ENCODE measurements at regions not wholly inside any gene's neighbourhood (a gene's known extent, or its start where the extent isn't known, plus 50 kb on each side); places are given as distances from the start of the nearest gene placed in this dataset.

DNA sequence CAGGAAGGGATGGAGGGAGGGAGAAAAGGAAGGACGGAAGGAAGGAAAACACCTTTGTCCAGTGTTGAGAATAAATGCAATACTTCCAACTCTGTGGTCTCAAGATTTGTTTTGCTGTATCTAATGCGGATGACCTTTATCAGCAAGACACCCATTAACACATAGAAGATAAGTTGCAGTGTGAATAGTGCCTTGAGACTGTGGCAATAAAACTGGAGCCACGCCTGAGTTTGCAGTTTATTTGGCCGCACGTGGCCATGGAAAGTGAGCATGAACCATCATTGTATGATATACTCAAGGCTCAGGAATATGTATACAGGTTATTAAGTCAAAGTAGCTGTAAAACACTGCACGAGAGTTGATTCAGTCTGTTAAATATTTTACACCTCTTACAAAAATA lies 113.6 kb upstream of the EEA1 start:
- no peak for DNase-seq (ENCODE audit: low read depth in 1 of 2, low spot score in 1 of 2)

DNA sequence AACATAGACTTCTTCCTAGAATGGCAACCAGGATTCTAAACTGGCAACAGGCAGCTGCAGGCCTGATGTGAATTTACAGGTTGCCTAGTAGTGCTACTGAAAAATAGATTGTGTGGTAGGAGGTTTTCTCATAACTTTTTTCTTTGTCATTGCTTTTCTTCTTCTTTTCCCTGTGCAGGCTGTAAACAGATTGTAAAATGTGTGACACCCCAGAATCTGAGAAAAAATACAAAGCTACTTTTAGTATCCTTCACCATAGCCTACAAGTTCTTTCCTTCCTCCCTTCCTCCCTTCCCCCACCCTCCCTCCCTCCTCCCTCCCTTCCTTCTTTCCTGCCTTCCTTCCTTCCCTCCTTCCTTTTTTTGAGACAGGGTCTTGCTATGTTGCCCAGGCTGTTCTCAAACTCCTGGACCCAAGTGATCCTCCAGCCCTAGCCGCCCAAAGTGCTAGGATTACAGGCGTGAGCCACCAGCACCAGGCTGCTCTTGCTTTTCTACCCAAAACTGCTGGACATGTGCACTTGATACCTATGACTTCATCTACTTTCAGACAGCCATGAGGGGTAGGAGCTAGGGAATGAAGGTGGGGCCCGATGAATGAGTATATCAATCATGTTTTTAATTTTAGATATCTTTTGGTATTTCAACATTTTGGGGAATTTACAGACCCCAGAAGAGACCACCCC lies 114.2 kb upstream of the EEA1 start:
- no peak for DNase-seq (ENCODE audit: low read depth in 1 of 2, low spot score in 1 of 2)

DNA sequence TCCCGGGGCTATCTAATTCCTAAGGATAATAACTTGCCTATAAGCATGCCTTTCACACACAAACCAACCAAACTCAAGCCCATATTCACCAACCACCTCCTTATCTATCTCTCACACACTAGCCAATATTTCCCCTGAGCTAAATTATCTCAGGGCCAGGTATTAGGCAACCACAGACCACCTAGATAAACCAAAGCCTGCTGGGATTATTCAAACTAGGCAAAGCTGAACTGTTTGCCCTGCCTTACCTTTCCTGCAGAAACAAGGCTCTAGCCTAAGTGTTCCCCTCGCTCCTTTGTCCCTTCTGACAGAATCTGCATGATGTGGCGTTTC lies 114.7 kb upstream of the EEA1 start:
- DNase-seq (ENCODE audit: low read depth in 1 of 2, low spot score in 1 of 2): no peak

DNA sequence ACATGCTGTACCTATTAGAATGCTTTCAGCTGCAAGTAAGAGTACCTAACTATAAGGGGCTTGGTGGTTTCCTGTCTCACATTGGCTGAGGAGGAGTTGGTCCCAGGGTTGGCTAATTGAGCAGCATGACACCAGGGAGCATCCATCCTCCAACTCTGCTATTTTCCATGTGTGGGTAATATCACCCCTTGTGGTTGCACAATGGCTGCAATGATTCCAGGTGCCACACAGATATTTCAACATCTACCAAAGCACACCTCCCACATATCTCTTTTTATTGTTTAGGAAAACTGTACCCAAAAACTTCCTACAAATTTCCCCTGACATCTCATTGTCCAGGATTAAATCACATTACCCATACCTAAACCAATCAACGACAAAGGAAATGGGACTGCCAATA lies 118.0 kb upstream of the EEA1 start:
- DNase-seq (ENCODE audit: low read depth in 1 of 2, low spot score in 1 of 2): no peak

DNA sequence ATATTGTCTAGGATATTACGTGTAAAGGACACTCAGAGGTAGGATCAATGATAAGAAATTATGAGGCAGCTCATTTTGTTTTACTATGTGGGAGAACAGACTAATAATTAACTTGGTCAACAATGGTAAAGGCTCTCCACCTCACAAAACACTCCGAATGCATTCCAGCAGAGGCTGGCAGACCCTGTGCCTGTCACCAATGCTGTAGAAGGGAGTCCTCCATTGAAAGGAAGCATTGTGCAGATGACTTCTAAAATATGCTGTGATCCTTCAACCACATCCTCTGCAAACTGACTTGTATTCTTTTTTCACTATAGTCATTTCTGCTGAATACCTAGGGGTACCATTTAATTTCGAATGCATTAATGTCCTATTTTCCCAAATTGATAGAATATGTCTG lies 119.6 kb upstream of the EEA1 start:
- no peak for DNase-seq (ENCODE audit: low read depth in 1 of 2, low spot score in 1 of 2)

DNA sequence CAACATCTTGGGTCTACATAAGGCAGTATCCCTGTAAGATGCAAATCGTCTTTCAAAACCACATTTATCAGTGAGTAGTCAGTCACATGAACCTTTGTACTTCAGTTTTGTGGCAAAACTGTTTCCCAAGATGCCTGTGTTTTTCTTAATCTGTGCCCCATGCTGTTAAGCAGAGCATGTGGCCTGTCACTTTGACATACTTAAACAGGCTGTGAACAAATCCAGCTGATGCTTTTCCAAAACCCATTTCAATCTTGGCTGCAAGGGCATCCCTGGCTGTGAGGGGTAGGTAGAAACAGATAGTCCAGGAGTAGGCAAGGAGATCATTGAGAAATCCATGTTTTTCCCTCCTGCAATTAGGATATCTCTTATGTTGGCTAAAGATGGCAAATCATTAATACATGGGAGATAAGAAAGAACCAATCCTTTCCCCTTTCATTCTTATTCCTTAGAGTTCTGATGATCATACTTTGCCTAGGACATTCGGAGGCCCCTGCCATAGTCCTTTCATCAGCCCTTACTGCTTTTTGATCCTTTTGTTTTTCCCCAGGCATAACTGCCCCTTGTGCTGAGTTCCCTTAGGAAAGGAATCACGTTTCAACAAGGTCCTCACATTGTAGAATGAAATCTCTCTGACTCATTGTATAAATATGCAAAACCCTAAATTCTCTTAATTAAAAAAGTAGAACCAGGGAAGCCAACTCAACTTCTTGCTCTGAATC lies 121.1 kb upstream of the EEA1 start:
- no peak for DNase-seq (ENCODE audit: low read depth in 1 of 2, low spot score in 1 of 2)

DNA sequence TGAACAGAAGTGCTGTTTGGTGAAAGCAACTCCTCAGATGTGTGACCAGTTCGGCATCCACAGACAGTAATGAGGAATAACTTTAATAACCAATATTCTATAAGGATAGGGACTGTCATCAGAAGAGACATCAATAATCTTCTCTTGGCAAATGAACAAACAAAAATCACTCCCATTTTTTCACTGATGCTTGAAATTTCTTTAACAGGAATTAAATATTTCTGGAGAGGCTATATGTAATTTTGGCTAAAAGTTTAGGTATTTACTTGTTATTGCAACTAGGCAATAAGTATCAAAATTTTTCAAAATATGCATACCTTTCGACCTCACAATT lies 121.6 kb upstream of the EEA1 start:
- no peak for DNase-seq (ENCODE audit: low read depth in 1 of 2, low spot score in 1 of 2)

DNA sequence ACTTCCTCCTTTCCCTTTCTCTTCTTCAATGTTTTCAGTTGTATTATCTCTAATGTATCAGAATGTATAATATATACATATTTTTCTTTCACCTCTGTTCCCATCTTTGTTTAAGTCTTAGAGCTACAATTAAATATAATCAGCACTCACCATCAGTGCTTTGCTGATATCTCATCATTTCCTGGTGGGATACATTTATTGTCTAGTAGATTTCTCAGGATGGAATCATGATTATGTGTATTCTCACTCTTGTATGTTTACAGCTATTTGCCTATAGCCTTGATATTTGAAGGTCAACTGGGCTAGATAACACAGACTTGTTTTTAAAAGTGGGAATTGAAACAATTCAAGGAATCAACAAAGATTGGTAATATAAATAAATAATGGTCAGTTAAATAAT lies 124.9 kb upstream of the EEA1 start:
- no peak for DNase-seq (ENCODE audit: low read depth in 1 of 2, low spot score in 1 of 2)

DNA sequence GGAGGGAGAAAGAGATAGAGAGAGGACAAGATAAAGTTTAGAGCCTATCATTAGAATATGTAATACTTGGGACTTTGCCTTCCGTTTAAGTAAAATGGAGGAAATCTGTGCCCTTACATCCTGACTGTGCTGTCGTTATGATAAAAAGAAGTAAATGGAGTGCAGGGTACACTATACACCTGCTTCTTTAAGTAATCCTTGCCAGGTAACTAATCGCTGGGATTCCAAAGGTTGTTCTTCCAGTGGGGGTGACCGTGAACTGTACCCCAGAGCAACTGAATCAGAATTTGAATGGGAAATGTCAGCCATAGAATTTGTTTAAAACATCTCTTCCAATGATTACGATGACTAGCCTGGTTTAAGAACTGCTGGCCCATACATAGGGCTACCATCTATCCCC lies 126.1 kb upstream of the EEA1 start:
- no peak for DNase-seq (ENCODE audit: low read depth in 1 of 2, low spot score in 1 of 2)

DNA sequence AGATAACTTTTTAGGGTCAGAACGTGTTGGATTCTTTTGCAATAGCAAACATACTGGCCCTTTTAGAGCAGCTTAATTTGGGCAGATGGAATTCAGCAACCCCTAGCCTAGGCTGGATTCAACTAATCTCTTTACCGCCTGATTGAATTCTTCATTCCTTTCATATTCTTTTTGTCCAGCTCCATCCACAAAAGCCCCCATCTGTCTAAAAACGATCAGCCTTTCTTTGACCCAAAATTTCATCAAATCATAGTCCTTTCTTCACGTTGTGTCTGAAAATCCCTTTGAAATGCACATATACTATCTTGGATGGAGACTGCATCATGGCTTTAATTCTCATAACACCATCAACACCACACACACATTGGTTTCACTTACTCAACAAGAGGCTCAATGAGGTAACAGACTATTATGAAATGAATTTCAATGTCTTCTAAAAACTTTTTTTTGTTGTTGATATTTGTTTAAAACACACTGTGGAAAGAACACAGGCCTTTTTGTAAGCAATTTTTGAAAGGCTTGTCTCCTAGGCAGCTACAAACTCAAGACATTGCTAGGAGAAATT lies 128.0 kb upstream of the EEA1 start:
- DNase-seq (ENCODE audit: low read depth in 1 of 2, low spot score in 1 of 2): no peak

DNA sequence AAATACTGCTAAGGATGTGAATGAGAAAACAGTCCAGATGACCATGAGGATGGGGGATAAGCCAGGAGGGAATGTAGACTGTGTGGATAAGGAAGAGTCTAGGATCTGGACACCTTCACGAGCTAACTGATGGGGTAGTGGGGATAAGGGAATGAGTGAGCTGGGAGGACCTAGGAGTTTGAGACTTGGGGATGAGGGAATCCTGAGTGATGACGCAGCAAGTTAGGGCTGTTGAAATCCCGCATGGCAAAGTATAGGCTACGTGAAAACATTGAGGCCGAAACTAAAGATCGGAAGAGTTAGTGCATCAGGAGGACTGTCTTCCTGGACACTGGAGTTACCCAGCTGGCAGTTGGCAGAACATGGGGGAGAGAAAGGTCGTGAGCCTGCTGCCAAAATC lies 129.2 kb upstream of the EEA1 start:
- DNase-seq (ENCODE audit: low read depth in 1 of 2, low spot score in 1 of 2): no peak

DNA sequence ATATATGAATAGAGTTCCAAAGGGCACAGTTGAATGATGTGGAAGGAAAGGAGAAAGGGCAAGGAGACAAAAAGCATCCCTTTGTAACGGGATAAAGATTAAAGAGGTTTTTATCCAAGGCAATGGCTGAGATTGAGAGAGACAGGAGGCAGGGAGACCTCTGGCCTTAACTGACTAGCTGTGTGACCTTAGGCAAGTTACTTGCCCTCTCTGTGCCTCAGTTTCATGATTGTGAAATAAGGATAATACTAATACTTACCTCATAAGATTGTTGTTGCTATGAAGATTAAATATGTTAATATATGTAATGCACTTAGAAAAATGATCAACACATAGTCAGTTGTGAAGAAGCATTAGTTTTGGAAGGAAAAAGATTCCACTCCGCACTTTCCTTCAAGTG lies 130.2 kb upstream of the EEA1 start:
- no peak for DNase-seq (ENCODE audit: low read depth in 1 of 2, low spot score in 1 of 2)

DNA sequence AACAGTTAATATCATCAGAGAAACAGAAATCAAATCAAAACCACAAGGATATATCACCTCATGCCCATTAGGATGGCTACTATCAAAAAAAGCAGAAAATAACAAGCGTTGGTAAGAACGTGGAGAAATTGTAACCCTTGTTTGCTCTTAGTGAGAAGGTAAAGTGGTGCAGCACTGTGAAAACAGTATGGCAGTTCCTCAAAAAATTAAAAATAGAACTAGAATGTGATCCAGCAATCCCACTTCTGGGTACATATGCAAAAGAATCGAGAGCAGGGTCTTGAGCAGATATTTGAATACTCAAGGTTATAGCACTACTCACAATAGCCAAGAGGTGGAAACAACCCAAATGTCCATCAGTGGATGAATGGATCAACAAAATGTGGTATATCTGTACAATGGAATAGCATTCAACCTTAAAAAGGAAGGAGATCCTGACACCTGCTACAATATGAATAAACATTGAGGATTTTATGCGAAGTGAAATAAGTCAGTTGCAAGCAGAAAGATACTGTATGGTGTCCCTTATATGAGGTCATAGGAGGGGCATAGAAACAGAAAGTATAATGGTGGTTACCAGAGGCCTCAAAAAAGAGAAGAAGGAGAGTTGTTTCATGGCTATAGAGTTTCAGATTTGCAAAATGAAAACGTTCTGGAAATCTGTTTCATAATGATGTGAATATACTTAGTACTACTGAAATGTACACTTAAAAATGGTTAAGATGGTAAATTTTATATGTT lies 131.0 kb upstream of the EEA1 start:
- DNase-seq (ENCODE audit: low read depth in 1 of 2, low spot score in 1 of 2): no peak

DNA sequence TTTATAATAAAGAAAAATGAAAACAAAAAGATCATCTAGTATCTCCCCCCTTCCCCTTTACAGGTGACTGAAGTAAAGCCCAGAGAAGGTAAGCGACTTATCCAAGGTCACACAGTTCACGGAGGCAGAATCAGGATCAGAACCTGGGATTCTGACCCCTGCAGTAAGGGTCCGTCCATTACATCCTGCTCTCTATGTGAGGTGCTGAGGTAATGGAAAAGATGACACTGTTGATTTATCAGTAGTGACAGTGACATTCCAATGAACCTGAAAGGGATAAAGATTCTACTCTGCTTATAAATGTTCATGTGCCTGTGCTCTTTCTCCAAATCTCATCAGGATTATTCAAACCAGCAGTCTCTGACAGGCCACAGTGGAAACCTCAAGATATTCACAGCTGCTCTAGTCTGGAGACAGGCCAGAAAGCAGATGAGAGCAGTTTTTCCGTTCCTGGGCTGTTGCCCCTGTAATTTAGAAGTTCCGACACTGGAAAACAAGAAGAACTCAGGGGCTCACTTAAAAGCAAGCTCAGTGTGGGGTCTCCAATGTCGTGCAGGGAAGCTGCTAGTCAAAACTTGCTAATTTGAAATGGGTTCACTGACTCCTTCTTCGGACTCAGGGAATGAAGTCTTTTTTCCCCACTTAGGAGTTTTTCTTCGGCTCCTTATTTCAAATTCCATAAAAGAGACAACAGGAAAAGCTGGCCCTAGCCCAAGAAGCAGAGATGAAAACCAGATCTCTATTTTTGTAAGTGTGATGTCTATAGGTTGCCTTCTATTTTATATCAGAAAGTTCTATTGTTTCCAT lies 131.8 kb upstream of the EEA1 start:
- no peak for DNase-seq (ENCODE audit: low read depth in 1 of 2, low spot score in 1 of 2)

DNA sequence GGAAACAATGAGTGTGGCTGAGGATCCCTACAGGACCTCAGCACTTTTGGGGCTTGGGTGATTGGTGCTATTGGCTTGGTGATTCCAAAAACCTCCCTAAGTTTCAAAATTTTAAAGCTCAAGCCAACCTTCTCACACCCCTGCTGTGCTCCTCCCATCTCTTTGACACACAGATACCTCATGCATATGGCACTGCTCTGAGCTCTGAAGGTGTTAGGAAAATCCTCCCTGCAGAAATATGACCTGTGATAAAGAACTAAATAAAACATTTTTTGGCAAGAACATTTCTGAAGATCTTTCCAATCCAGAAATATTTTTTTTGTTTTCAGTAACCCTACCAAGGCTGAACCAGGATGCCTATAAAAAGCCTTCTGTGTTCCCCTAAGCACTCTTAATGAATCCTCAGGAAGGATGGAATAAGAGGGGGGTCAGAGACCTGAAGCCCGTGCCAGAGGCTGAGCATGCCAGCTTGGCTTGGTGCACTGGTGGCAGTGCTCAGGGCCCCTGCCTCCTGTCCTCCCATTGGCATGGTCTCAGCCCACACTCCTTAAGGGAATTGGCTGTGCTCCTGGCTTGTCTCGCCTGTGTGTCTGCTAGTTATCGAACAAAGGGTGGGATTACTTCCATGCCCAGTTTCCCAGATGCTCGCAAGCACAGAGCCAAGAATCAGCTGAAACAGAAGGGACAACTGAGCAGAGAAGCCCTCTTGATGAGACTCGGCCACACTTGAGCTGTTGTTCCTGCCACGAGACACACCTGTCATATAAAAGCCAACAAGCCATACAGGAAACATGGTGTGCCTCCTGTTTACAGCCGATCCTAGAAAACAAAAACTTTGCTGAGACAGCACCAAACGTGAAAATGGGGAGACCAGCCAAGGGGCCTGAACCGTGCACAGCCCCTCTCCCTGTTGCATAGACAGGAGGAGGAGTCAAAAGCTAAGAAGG lies 132.7 kb upstream of the EEA1 start:
- DNase-seq (ENCODE audit: low read depth in 1 of 2, low spot score in 1 of 2): no peak

DNA sequence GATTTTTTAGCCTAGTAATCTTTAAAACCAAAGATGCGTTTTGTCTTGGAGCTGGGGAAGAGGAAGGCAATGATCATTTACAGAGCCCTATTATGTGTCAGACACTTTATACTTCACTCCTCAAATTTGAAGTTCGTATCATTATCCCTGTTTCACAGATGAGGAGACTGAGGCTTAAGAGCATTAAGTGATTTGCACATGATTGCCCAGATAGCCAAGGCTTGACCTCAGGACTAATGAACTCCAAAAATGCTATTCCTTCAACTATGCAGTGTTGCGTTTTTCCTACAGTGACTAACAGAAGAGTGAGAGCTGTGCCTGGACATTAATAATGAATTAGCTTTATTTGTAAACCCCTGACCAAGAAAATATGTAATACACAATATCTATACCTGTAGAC lies 136.8 kb upstream of the EEA1 start:
- DNase-seq (ENCODE audit: low read depth in 1 of 2, low spot score in 1 of 2): no peak

DNA sequence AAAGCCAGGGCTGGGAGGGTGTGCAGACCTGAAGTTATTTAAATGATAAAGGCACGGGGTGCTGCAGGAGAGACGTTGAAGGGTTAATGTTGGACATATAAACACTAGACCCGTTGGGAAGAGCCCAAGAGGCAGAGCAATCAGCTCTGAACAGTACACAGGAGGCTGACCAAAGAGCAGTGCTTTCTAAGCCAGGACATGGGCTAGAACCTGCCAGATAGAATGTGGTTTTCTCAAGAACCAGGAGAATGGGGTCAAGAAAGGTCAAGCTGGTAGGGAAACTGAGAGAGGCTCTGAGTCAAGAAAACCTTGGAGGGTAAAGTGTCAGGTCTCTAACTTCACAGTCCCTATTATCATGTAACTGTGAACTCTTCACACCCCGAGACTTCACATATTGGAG lies 143.2 kb upstream of the EEA1 start:
- no peak for DNase-seq (ENCODE audit: low read depth in 1 of 2, low spot score in 1 of 2)

DNA sequence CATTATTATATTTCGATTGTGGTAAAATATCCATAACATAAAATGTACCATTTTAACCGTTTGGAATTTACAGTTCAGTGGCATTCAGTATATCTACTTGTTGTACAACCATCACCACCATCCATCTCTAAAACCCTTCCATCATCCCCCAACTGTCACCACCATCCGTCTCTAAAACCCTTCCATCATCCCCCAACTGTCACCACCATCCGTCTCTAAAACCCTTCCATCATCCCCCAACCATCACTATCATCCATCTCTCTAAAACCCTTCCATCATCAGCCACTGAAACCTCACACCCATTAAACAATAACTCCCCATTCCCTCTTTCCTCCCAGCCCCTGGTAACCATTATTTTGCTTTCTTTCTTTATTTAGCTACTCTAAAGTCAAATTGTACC lies 144.2 kb upstream of the EEA1 start:
- DNase-seq (ENCODE audit: low read depth in 1 of 2, low spot score in 1 of 2): no peak

DNA sequence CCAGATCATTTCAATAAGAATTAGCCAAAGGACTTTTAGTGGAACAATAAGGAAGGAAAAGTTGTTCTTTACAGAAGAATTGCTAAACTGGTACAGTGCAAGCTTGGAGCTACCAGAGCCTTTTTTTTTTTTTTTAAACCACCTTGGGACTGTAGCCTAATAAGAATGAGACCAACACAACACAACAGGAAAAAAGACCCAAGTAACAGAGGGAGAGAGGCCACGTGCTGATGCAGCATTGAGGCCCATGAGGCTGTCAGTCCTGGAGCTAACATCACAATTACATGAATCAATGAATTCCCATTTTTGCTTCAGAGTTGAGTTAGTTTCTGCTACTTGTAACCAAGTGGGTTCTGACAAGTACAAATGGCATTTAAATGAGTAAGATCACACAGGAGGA lies 149.0 kb upstream of the EEA1 start:
- no peak for DNase-seq (ENCODE audit: low read depth in 1 of 2, low spot score in 1 of 2)

DNA sequence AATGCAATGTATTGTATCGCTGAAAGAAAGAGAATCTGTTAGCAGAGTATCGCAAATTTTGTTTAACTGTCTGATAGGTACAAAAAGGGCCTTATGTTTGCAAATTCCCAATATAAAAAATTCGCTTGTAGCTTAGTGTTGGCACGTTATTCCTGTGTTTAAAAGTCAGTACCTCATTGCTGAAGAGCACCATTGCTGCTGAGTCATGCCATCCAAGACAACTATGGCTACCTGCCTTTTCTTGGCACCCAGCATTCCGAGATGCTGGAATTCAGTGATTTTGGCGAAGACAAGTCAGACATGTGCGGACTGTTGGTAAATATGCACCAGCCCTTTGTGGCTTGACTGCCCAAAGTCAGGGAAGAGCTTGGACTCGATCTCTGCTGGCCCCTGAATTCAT lies 149.5 kb upstream of the EEA1 start:
- no peak for DNase-seq (ENCODE audit: low read depth in 1 of 2, low spot score in 1 of 2)

DNA sequence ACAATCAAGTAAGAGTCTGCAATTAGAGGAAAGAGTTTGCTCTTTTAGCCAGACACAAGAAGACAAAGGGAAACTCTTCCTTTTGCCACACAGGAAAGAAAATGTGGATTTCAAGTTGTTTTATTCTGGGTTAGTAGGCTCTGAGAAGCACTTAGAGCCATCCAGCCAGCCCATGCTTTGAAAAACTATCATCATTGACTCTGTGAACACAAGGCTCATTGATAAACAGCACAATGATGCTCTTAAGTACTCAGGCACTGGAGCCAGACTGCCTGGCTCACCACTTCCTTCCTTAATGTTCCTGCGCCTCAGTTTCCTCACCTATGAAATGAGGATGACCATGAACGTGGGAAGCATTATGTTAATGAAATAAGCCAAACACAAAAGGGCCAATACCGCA lies 150.2 kb upstream of the EEA1 start:
- DNase-seq (ENCODE audit: low read depth in 1 of 2, low spot score in 1 of 2): no peak
